DMS53 (cell line): ENCODE measurements at regions not wholly inside any gene's neighbourhood (a gene's known extent, or its start where the extent isn't known, plus 50 kb on each side); places are given as distances from the start of the nearest gene placed in this dataset.

Experiments used
- DNase-seq: peaks from one replicate; lab custom pipeline; 2025; lab: John Stamatoyannopoulos, UW

- DNase-seq: no peak
Observed at GRCh38 chr3:117404141-117404540, 694.6 kb downstream of the TUSC7 start.

GRCh38 chr3:117404730-117405129 lies 695.2 kb downstream of the TUSC7 start:
- peak; percentile 85 for DNase-seq

- peak; percentile 30 for DNase-seq
Observed at GRCh38 chr3:117405359-117405758, 695.8 kb downstream of the TUSC7 start.

- DNase-seq: peak; percentile 58
Observed at GRCh38 chr3:117407317-117407716, 697.7 kb downstream of the TUSC7 start.

GRCh38 chr3:117408811-117409210 lies 699.2 kb downstream of the TUSC7 start:
- DNase-seq: no peak

- no peak for DNase-seq
Observed at GRCh38 chr3:117409256-117409655, 699.7 kb downstream of the TUSC7 start.

- no peak for DNase-seq
Observed at GRCh38 chr3:117409701-117410459, 700.3 kb downstream of the TUSC7 start.

GRCh38 chr3:117411971-117412370 lies 702.4 kb downstream of the TUSC7 start:
- no peak for DNase-seq

GRCh38 chr3:117417411-117417810 lies 707.8 kb downstream of the TUSC7 start:
- DNase-seq: no peak

GRCh38 chr3:117427081-117427480 lies 717.5 kb downstream of the TUSC7 start:
- no peak for DNase-seq

- peak; percentile 5 for DNase-seq
Observed at GRCh38 chr3:117433427-117433826, 723.8 kb downstream of the TUSC7 start.

GRCh38 chr3:117434661-117435412 lies 725.3 kb downstream of the TUSC7 start:
- no peak for DNase-seq

GRCh38 chr3:117435506-117435905 lies 725.9 kb downstream of the TUSC7 start:
- no peak for DNase-seq

GRCh38 chr3:117439812-117440211 lies 730.2 kb downstream of the TUSC7 start:
- DNase-seq: peak; percentile 30

GRCh38 chr3:117441851-117442250 lies 732.3 kb downstream of the TUSC7 start:
- DNase-seq: no peak

- no peak for DNase-seq
Observed at GRCh38 chr3:117442566-117442965, 733.0 kb downstream of the TUSC7 start.

- no peak for DNase-seq
Observed at GRCh38 chr3:117443014-117443413, 733.4 kb downstream of the TUSC7 start.

GRCh38 chr3:117444175-117444574 lies 734.6 kb downstream of the TUSC7 start:
- DNase-seq: peak; percentile 73

GRCh38 chr3:117447419-117447818 lies 737.8 kb downstream of the TUSC7 start:
- no peak for DNase-seq

GRCh38 chr3:117450026-117450425 lies 740.4 kb downstream of the TUSC7 start:
- DNase-seq: no peak

GRCh38 chr3:117454254-117454653 lies 744.7 kb downstream of the TUSC7 start:
- DNase-seq: peak; percentile 56

GRCh38 chr3:117454908-117455307 lies 745.3 kb downstream of the TUSC7 start:
- DNase-seq: no peak

- DNase-seq: no peak
Observed at GRCh38 chr3:117455782-117456181, 746.2 kb downstream of the TUSC7 start.
